ENCODE measurements at regions not wholly inside any gene's neighbourhood (a gene's known extent, or its start where the extent isn't known, plus 50 kb on each side); places are given as distances from the start of the nearest gene placed in this dataset.

DNA sequence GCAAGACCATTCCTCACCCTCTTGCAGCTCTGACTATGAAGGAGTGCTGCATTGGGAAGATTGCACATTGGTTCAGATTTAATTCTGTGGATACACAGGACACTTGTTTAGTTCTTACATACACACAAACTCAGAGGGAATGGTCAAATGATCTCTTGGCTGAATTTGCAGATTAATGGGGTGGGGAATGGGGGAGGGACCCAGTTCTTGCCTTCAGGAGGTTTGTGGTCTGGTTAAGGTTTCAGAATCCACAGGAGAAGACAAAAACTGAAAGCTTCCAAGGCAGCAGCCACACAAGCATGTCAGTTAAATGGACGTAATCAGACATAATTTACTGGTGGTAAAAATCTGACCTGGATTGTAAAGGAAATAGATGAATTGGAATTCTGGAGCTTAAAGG is 257.1 kb upstream of the ROPN1 start:
- no peak for DNase-seq

DNA sequence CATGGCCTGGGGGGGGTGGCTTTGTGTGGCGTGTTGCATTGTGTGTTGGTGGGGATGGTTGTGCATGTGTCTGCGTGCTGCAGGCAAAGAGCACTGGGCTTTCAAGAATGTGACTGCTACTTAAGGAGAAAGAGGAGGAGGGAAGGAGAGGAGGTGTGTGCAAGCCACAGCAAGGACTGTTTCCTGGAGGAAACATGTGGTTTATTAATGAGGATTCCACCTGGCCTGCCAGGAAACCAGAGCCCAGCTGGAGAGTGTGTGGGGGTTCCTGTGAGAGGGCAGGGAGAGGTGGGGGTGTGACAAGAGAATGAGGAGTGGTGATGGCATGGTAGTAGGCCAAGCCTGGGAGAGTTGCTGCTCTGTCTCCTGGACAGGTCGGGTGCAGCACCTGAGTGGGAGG is 258.1 kb upstream of the ROPN1 start:
- no peak for DNase-seq

DNA sequence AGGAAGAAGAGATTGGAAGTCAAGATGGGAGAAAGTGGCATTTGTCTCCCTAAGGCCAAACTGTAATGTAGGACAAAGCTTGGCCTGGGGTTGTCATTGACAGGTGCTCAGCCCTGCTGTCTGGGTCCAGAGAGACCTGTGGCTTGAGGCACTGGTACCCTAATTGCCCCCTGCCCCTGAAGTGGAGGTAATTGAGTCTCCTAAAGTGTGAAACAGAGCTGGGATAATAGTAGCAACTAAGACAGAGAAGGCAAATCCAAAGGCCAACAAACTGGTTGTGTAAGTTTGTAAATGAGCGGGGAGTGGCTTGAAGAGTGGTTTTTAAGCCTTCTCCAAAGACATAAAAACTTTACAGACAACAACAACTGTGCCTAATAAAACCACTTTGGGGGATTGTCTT is 264.2 kb upstream of the ROPN1 start:
- DNase-seq = no peak

DNA sequence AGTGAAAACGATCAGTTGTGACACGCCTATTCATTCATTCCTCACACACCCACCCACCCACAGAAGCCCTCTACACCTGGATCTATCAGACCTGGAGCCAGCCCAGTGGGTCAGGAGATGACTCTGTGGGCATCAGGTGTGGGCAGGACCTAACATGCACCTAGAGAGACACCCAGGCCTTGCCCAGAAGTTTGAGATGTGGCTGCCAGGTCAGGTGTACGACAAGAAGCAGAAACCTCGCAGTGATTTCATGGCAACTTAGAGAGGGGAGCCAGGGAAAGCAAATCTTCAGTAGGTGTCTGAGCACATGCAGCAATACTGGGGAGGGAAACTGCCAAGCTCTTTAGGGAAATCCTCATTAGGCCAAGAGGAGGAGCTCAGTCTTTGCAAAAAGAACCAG is 264.7 kb upstream of the ROPN1 start:
- no peak for DNase-seq

DNA sequence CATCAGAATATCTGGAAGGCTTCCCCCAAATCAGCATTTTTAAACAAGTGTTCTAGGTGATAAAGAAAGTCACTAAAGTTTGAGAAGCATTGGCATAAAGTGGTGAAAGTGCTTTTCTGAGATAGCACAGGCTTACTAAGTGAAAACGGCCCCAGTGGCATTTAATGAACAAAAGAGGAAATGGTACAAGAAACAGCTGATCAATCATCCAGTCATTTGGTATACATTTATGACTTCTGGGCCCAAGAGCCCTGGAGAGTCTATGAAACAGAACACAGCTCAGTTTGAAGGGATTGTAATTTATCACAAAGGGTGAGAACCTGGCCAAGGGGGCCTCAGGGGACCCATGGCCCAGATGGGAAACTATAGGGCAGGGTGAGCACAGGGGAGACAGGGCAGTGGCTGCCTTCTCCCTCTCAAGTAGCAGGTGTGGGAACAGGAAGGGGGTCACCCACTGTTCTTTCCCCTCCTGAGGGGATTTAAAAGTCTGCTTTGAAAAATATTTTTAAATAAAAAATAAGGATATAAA is 265.5 kb upstream of the ROPN1 start:
- peak; percentile 32 for DNase-seq

DNA sequence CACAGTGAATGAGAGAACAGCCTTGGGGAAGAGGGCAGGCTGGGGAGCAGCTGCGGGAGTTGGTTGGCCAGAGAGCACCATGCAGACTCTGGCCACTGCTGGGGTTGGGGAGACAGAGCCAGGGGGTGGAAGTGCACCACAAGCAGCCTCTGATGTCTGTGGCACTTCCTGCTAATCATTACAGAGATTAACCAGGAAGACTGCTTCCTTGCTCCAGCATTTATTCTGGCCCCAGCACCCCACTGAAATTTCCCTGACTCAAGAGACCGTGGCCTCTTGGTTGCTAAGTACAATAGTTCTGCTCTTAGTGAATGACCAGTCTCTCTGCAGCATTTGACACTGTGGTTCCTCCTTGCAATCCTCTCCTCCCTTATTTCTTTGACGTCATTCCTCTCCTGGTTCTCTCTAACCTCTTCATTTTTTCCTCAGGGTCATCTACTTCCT is 266.2 kb upstream of the ROPN1 start:
- no peak for DNase-seq

DNA sequence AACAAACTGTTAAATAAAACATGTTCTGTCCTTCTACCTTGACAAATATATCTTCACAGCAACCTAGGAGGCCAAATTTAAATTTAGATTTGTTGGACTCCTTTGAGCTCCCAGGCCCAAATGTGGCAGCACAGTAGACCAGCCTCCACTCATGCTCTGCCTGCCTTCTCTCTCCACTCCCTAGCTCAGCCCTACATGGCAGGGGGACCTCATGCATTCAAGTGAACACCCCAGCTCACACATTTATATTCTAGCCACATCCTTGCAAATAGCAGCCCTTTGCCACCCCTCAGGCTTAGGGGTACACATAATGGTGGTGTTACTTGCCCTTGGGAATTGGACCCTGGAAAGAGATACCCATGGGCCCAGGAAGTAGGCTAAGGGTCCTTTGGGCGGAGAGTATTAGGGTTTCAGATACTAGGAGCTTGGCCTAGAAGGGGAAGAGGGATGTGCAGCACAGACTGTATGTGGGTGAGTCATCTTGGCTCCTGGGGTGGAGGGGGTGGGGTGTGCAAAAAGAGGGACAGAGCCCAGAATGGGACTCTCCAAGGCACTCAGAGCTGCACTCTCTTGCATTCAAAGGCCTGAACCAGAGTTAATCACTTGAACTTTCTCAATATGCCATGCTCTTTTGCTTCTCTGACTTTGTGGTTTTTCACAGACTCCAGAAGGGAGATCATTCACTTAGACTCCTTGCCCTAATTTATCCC is 268.4 kb upstream of the ROPN1 start:
- DNase-seq = no peak

DNA sequence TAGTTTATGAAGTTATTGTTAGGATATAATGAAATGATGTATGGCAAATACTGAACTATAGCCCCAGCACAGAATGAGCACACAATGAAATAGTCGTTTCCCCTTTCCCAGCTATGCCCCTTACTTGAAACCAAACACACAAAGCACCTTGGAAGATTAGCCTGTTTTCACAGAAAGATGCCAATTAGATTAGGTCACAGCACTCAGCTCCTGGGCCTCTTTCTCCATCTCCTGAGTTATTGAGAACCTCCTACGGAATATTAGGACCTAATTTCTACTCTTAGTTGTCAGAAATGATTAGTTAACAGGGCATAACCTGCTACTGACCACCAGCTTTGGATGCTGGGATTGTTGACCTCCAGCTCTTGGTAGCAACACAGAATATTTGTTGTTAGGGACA is 269.4 kb upstream of the ROPN1 start:
- no peak for DNase-seq

DNA sequence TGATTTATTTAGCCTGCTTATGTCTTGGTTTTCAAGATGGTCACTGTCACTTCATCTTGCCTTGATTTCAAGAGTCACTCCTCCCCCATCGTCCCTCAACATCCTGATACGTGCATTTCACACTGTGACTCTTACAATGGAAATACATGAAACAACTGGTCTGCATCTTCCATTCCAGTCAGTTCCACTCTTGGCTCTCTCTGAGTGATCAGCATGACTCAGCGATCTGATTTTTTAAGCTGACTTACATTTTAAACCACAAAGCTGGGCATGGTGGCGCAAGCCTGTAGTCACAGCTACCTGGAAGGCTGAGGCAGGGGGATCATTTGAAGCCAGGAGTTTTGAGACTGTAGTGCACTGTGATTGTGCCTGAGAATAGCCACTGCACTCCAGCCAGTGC is 271.2 kb upstream of the ROPN1 start:
- DNase-seq = peak; percentile 52

DNA sequence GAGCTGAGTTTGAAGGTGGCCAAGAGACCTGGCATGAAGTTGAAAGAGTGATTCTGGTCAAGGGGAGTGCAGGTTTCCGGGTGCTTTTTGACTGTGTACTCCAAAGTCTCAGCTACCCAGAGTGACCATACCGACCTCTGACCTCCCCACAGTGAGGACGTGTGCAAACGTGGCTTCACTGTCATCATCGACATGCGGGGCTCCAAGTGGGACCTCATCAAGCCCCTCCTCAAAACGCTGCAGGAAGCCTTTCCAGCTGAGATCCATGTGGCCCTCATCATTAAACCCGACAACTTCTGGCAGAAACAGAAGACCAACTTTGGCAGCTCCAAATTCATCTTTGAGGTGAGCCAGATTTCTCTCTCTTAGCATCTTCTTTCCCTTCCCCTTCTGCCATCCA is 272.4 kb upstream of the ROPN1 start:
- DNase-seq = no peak

DNA sequence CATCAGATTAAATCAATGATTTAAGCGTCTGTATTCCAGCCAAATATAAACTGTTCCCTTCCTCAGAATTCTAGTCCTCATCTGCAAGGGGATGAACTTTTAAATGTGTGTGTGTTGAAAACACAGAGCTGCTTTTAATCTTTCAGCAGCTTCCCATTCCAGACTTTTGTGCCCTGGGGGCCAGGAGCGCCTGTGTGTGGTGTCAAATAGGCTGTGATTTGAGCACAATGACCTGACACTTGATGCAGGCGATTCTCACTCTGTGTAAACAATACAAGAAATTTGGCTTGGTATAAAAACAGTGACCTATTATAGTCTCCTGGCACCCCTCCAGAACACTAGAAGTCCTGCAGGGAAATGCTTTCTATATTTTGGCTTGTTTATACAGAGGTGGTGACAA is 274.6 kb upstream of the ROPN1 start:
- DNase-seq = no peak

DNA sequence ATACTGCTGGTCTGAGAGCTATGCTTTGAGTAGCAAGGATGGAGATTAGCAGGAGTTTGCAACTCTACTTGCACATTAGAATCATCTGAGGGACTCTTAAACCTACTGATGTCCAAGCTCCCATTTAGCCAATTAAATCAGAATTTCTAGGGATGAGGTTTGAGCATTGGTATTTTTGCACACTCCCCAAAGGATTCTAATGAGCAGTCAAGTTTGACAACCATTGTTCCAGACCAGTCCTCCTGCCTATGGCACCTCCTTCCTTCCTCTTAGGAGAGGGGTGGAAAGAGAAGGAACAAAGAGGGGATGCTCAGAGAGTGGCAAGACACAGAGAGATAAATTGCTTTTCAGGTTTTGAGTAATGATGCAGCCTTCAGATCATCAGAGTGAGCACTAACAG is 275.5 kb upstream of the ROPN1 start:
- no peak for DNase-seq

DNA sequence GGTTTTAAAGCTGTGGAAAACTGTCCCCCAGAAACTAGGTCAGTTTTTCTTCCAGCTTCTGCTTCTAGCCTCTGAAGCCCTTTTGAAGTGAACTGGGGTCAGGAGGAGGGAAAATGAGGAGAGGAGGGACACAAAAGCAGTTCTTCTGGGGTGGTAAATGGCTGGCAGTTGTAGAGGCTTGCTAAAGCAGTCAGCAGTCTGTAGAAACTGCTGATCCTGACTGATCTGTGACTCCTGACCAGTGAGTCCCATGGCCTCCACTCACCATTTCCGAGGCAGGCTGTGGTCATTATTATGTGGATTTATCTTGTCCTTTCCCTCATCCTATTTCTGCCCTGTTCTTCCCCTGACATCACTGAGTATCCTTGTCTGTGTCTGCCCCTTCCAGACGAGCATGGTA is 276.4 kb upstream of the ROPN1 start:
- DNase-seq = no peak

DNA sequence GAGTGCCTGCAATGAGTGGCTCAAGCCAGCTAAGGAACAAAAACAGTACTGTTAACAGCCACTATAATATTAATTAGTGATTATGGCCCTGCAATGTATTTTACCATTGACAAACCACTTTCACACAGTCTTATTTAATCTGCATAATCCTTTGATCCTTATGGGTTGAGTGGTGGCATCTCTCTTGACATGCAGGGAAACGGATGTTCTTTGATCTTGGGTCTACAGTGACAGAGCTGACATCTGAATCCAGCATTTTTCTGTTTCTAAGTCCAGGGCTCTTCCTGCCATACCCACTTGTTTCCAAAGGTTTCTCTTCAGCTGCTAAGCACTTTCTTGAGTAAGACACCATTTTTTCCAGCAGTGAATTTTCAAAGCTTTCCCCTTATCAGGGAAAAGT is 277.7 kb upstream of the ROPN1 start:
- no peak for DNase-seq

DNA sequence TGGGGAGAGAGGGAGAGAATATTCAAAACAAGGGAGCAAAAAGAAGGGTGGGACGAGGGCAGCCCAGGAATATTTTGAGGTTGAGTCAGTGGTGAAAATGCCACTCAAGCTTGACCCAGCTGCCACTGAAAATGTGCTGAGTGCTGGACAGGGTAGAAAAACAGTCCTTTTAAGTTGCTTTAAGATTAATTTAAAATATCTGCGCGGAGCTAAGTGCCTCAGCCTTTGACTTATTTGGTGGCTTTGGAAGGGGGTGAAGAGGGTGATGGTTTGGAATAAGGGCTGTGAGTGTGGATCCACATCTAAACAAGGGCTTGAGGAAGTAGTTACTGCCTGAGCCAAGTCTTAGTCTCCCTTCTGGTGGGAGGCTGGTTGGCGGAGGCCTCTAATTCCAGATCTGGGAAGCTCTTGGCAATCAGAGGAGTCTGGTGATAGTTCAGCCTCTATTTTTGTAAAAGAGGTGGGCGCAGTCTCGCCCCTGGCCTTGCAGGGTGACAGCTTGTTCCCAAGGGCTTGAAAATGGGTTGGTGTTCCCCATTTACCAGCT is 280.8 kb upstream of the ROPN1 start:
- DNase-seq = no peak

DNA sequence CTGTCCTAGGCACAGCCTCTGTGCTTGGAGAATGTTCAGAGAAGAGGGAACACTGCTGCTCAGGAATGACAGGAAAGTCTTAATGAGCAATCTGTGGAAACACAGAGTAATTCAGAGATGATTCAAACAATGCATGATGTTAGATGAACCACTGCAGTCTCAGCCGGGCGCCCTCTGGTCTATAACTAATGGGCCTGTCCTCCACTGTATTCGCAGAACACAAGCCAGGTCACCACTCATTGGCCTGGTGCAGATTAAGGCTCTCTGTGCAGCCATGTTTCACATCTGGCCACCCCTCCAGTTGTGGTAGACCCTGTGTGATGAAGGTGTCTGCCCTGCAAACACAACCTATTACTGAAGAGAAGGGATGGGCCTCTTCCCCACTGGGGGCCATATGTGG is 281.7 kb upstream of the ROPN1 start:
- DNase-seq = no peak

DNA sequence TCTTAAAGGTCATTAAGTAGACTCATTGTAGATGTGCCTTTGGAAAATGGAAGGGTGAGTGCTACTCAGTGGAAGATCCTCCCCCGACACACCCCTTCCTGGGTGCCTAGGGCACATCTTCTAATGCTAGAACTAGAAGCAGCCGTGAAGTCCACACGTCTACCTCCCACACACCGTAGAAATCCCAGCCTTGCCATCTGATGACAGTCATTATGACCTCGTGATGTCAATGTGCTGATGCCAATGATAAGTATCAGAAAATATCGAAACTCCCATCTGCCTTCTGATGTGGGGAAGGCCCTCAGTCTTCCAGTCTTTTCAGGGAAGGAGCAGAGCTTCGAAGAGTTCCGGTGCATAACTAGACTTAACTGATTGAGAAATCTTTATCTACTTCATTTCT is 282.1 kb upstream of the ROPN1 start:
- no peak for DNase-seq

DNA sequence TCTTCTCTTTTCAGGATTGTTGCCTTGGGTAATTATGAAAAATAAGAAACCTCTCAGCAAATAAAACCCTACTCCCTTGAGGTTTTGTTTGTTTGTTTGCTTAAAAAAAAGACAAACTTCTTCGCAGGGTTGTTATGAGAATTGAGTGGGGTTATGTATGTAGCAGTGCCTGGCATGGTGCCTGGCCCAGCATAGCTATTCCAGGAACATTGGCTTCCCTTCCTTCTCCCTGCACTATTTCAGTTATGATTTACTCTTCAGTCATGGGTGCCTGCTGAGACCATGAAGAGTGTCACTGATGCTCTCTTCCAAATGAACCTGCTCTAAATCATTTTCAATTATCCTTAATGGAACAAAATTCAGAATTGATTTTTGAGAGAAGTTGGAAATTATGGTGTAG is 283.5 kb upstream of the ROPN1 start:
- DNase-seq = no peak

DNA sequence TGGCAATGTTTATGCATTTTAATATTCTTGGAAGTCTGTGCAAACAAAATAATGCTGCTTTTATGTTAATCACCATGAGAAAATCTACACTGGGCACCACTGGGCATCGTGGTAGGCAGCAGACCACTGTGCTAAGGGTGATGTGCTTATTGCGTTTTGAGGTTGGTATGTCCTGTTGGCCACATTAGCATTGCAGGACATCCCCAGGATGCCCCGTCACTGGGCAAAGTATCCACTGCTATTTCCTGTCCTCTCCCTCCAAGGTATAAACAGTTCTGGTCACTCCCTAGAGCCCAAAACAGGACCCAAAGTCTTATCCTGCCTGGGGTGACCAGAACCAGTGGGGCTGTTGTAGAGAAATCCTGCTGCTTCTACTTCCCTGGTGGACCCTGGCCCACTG is 284.2 kb upstream of the ROPN1 start:
- no peak for DNase-seq

DNA sequence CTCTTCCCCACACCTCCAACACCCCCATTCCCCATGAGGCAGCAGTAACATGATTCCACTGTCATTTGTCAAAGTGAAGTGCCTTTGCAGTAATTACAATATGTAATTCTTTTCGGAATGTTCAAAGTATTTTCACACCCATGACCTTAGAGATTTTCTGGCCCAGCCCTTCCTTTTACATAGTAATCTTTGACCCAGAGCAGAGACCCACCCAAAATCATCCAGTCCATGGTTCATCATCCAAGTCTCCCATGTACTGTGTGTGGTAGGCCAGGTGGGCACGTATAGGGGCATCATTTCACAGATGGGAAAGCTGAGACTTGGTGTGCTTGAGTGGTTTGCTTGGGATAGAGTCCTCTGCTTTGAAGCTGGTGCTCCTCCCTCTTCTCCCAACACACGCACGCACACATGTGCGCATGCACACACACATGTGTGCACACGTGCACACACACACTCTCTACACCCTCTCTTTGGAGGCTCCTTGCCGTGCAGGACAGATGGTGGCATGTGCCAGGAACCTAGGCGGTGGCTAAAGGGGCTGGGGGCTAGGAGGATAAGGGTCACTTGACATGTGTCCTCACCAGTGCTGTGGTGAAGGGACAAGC is 284.7 kb upstream of the ROPN1 start:
- DNase-seq = no peak

DNA sequence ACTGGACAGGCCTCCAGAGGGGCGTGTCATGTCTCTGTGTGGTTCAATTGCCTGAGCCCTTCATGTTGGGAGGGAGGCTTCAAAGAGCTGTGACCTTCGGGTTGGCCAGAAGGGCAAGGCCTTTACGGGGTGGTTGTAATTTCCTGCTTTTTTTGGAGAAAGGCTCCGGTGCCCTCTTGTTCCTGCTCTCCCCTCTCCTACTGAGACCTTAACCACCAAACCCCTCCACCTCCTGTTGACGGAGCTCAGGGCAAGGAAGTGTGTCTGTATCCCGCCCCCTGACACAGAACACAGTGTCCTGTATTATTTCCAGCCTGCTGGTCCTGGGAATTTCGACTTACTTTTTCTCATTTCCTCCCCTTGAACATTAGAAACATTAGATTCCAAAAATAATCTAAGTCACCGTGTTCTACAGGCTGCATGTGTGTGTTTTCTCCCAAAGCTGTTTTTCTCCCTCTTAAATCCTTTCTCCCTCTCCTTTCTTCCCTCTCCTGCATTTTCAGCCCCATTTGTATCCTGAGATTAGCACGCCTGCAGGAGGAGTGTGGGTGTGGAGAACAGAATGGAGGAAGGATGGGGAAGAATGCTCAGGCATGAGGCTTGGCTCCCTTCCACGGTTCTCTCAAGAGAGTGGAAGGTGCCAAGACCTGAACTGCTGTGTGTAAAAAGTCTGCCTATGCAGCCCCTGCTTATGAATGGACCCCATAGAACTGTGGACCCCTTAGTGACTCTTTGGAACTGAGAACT is 285.4 kb upstream of the ROPN1 start:
- no peak for DNase-seq

DNA sequence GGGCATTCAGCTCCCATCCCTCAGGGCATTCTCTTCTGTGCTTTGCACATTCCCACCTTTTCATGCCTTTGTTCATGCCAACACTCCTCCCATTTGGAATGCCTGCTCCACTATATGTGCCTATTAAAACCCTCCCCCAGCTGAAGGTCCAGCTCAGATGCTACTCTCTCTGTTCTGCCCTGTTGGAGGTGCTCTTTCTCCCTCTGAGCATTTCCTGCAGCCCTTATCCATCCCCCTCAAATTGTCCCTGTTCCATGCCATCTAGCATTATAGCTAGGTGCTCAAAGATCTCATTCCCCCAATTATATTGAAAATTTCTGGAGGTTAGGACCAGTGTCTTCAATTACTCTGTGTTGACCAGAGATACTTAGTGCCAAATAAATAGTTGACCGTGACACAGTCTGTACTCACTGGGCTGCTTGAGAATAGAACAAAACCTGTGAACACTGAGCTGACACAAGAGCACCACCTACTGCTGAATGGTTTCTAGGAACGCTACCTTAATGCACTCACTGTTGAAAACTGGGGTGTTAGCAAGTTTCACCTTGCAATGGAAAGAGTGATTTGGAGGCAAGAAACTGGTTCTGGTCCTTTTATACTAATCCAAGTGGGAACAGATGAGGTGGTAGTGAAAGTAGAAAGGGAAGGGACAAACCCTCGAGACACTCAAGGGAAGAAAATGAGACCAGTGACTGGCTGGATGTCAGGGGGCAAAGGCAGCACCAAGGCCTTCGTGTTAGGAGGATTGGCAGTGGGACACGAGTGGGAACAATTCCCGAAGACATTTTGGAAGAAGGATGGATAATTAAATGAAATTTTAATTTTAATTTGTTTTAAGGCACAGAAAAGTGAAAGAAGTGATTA is 289.8 kb upstream of the ROPN1 start:
- peak; percentile 49 for DNase-seq
